Keratinocyte (primary cell): ENCODE measurements at regions not wholly inside any gene's neighbourhood (a gene's known extent, or its start where the extent isn't known, plus 50 kb on each side); places are given as distances from the start of the nearest gene placed in this dataset.

ENCODE experiments used
- DNase-seq: peaks from one replicate; pipeline ENCODE4 v3.0.0-alpha.2; 2011; ENCODE audit warnings: low read depth, missing footprints, low spot score
- FAIRE-seq: peaks from 2 replicates; lab custom pipeline; 2011; peaks lifted over from hg19 to GRCh38; lab: Jason Lieb, UNC
- H2AFZ ChIP-seq: 2 replicates; pipeline ENCODE4 v1.6.0; 2012; ENCODE audit warnings: low read length, control low read depth, inconsistent platforms; ENCODE audit not compliant: control insufficient read depth
- H3K27ac ChIP-seq: 2 replicates; pipeline ENCODE4 v1.5.1; 2011; ENCODE audit warnings: low read length; ENCODE audit not compliant: control insufficient read depth, insufficient read depth
- H3K27me3 ChIP-seq: 3 replicates; pipeline ENCODE4 v1.6.0; 2011; ENCODE audit warnings: low read length; ENCODE audit not compliant: control insufficient read depth, insufficient read depth; ENCODE audit errors: extremely low read depth
- H3K36me3 ChIP-seq, 2 experiments: 2 replicates in 1 of 2; 3 replicates in 1 of 2; pipeline ENCODE4 v1.5.1; 2011; ENCODE audit warnings: low read length in 2 of 2, mild to moderate bottlenecking in 1 of 2; ENCODE audit not compliant: control insufficient read depth in 2 of 2, insufficient read depth in 2 of 2; ENCODE audit errors: extremely low read depth in 1 of 2
- H3K4me1 ChIP-seq: 3 replicates; pipeline ENCODE4 v1.5.1; 2011; ENCODE audit warnings: low read length; ENCODE audit not compliant: control insufficient read depth, insufficient read depth; ENCODE audit errors: extremely low read depth
- H3K4me2 ChIP-seq: 3 replicates; pipeline ENCODE4 v1.6.0; 2011; ENCODE audit warnings: low read depth, low read length; ENCODE audit not compliant: control insufficient read depth, insufficient read depth; ENCODE audit errors: extremely low read depth
- H3K4me3 ChIP-seq, 3 experiments: fragments of 200-600 bp in 1 of 3; sonication (generic) in 1 of 3; 2 replicates in 2 of 3; 3 replicates in 1 of 3; pipeline ENCODE4 v1.5.1; 2011 to 2016; ENCODE audit warnings: low read length in 3 of 3, mild to moderate bottlenecking in 3 of 3, control low read depth in 2 of 3, inconsistent platforms in 1 of 3, low read depth in 1 of 3, mixed read lengths in 1 of 3, mixed run types in 1 of 3, moderate library complexity in 1 of 3; ENCODE audit not compliant: control insufficient read depth in 2 of 3, insufficient read depth in 2 of 3; ENCODE audit errors: extremely low read depth in 1 of 3
- H3K79me2 ChIP-seq: 2 replicates; pipeline ENCODE4 v1.6.0; 2012; ENCODE audit warnings: low read length; ENCODE audit not compliant: control insufficient read depth, insufficient read depth
- H3K9ac ChIP-seq: 3 replicates; pipeline ENCODE4 v1.6.0; 2011; ENCODE audit warnings: low read length; ENCODE audit not compliant: control insufficient read depth, insufficient read depth; ENCODE audit errors: extremely low read depth
- H3K9me1 ChIP-seq: 3 replicates; pipeline ENCODE4 v1.6.0; 2011; ENCODE audit warnings: low read length; ENCODE audit not compliant: control insufficient read depth, insufficient read depth; ENCODE audit errors: extremely low read depth
- H3K9me3 ChIP-seq: 2 replicates; pipeline ENCODE4 v1.5.1; 2012; ENCODE audit warnings: low read depth, low read length; ENCODE audit not compliant: control insufficient read depth
- H4K20me1 ChIP-seq: 3 replicates; pipeline ENCODE4 v1.6.0; 2011; ENCODE audit warnings: low read length; ENCODE audit not compliant: control insufficient read depth, insufficient read depth; ENCODE audit errors: extremely low read depth
- CTCF ChIP-seq, 3 experiments: IDR thresholded peaks in 1 of 3; conservative IDR thresholded peaks in 1 of 3; optimal IDR thresholded peaks in 1 of 3; 2 replicates in 2 of 3; 3 replicates in 1 of 3; pipeline versions ENCODE3 to v1.5.1; 2011; ENCODE audit warnings: low read length in 3 of 3, mild to moderate bottlenecking in 3 of 3, moderate library complexity in 2 of 3, control low read depth in 1 of 3, inconsistent platforms in 1 of 3; ENCODE audit not compliant: insufficient read depth in 2 of 3; ENCODE audit errors: extremely low read depth in 1 of 3
- EZH2 ChIP-seq: IDR thresholded peaks from one replicate; pipeline ENCODE4 v1.6.1; 2012; ENCODE audit warnings: inconsistent platforms, mild to moderate bottlenecking, low read length, moderate library complexity
- dilution Hi-C: fragments of 300-500 bp; cut with MboI; formaldehyde crosslinking; loops from one replicate; pipeline ENCODE4 v1.7.0; 2020; ENCODE audit warnings: low sequenced_read_pairs; ENCODE audit not compliant: extremely low pct_ligation_motif_present

- Histone ChIP-seq H3K79me2 (no peaks in the 10 kb centered on the region), H3K4me3 (no peak overlapping the region)
- no peak for FAIRE-seq
These were observed 242.2 kb upstream of the KBTBD8 start for GRCh38 chr3:66755924-66756323.

GRCh38 chr3:66756468-66757036, 241.6 kb upstream of the KBTBD8 start:
- no peak for TF ChIP-seq CTCF (optimal IDR thresholded peaks at IDR 0.05 in 1 of 3, IDR thresholded peaks at IDR 0.05 in 1 of 3, conservative IDR thresholded peaks at IDR 0.05 in 1 of 3; ENCODE audit: extremely low read depth in 1 of 3, insufficient read depth in 2 of 3, low read length in 3 of 3)
- TF ChIP-seq EZH2: no peak
- no peak overlapping the region for H3K4me3 ChIP-seq

More at GRCh38 chr3:66755924-66756323, 242.2 kb upstream of the KBTBD8 start:
- H3K4me1 ChIP-seq: no peaks in the 10 kb centered on the region
- no peaks in the 10 kb centered on the region for H3K27me3 ChIP-seq
- H3K9me3 ChIP-seq: no peaks in the 10 kb centered on the region
- no peaks in the 10 kb centered on the region for H4K20me1 ChIP-seq
- H3K9ac ChIP-seq: no peak overlapping the region
- H3K9me1 ChIP-seq: no peaks in the 10 kb centered on the region
- H3K4me2 ChIP-seq: no peak overlapping the region
- H2AFZ ChIP-seq: no peak overlapping the region
- dilution Hi-C loops: no loop called here
- no peaks in the 10 kb centered on the region for H3K36me3 ChIP-seq
- DNase-seq: no peak
- TF ChIP-seq CTCF (optimal IDR thresholded peaks at IDR 0.05 in 1 of 3, IDR thresholded peaks at IDR 0.05 in 1 of 3, conservative IDR thresholded peaks at IDR 0.05 in 1 of 3; ENCODE audit: extremely low read depth in 1 of 3, insufficient read depth in 2 of 3, low read length in 3 of 3): no peak
- TF ChIP-seq EZH2: no peak
- no peak overlapping the region for H3K27ac ChIP-seq

More at GRCh38 chr3:66756468-66757036, 241.6 kb upstream of the KBTBD8 start:
- no peak overlapping the region for H3K4me2 ChIP-seq
- no peak overlapping the region for H2AFZ ChIP-seq
- DNase-seq: no peak
- H3K27me3 ChIP-seq: no peaks in the 10 kb centered on the region
- no peaks in the 10 kb centered on the region for H3K4me1 ChIP-seq
- no peaks in the 10 kb centered on the region for H3K79me2 ChIP-seq
- no peaks in the 10 kb centered on the region for H3K9me1 ChIP-seq
- H3K9me3 ChIP-seq: no peaks in the 10 kb centered on the region
- no peak overlapping the region for H3K27ac ChIP-seq
- dilution Hi-C loops: no loop called here
- H3K9ac ChIP-seq: no peak overlapping the region
- no peaks in the 10 kb centered on the region for H4K20me1 ChIP-seq
- no peaks in the 10 kb centered on the region for H3K36me3 ChIP-seq
- FAIRE-seq: no peak
